ENCODE measurements at regions not wholly inside any gene's neighbourhood (a gene's known extent, or its start where the extent isn't known, plus 50 kb on each side); places are given as distances from the start of the nearest gene placed in this dataset.

DNA sequence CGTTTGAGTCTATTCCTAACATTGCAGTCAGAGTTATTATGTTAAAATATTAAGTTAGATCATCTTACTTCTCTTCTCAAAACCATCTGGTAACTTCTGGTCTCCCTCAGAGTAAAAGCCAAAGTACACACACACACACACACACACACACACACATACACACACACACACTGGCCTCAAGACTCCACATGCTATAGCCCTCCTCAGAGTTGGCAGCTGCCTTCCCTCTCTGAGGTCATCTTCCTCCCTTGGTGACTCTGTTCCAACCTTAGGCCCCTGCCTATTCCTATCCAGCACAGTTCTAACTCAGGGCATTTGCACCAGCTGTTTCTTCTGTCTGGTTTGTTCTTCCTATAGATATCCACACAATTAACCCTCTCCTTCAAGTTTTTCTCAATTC is 272.0 kb upstream of the SESN3 start:
- CTCF ChIA-PET: no interaction called here
- POLR2A ChIA-PET: no interaction called here
- ATAC-seq (no peak), DNase-seq (ENCODE audit: low spot score) (no peak)
- H3K27ac Mint-ChIP-seq: no peak overlapping the region
- TF ChIP-seq, protein P1, sequence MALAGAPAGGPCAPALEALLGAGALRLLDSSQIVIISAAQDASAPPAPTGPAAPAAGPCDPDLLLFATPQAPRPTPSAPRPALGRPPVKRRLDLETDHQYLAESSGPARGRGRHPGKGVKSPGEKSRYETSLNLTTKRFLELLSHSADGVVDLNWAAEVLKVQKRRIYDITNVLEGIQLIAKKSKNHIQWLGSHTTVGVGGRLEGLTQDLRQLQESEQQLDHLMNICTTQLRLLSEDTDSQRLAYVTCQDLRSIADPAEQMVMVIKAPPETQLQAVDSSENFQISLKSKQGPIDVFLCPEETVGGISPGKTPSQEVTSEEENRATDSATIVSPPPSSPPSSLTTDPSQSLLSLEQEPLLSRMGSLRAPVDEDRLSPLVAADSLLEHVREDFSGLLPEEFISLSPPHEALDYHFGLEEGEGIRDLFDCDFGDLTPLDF (CRISPR knock-in tag; IDR thresholded peaks at IDR 0.05): no peak
- TF ChIP-seq ZBTB21 (CRISPR knock-in tag; IDR thresholded peaks at IDR 0.05; ENCODE audit: borderline replicate concordance): no peak
- no peak for TF ChIP-seq ZNF416 (CRISPR knock-in tag; IDR thresholded peaks at IDR 0.05)
- no peak for TF ChIP-seq PRRX2 (CRISPR knock-in tag; IDR thresholded peaks at IDR 0.05)
- TF ChIP-seq, protein P2, sequence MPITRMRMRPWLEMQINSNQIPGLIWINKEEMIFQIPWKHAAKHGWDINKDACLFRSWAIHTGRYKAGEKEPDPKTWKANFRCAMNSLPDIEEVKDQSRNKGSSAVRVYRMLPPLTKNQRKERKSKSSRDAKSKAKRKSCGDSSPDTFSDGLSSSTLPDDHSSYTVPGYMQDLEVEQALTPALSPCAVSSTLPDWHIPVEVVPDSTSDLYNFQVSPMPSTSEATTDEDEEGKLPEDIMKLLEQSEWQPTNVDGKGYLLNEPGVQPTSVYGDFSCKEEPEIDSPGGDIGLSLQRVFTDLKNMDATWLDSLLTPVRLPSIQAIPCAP (CRISPR knock-in tag; IDR thresholded peaks at IDR 0.05): no peak
- no peaks in the 10 kb centered on the region for H3K9me3 Mint-ChIP-seq
- H3K27me3 Mint-ChIP-seq (ENCODE audit: low read depth): no peaks in the 10 kb centered on the region
- H3K4me3 Mint-ChIP-seq: no peak overlapping the region
- H3K4me1 Mint-ChIP-seq: peaks cover 23% of the 10 kb centered on the region
- no peaks in the 10 kb centered on the region for H3K36me3 Mint-ChIP-seq

DNA sequence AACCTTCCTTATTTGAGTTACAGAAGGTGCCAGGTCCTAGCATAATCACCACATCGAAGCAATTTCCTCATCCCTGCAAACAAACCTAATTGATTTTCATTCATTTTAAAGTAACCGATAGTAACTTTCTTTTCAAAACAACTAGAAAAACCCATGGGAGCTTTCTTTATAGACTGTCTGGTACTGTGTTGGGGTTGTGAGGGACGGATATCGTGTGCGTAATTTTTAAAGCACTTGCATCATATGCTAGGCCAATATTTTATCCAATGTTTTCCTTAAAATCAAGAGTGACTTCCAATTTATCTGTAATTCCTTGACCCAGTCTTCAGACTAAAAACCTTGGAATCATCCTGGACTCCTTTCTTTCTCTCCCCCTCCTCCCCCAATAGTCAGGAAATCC is 271.5 kb upstream of the SESN3 start:
- Mint-ChIP-seq H3K4me3 (no peak overlapping the region), H3K36me3 (no peaks in the 10 kb centered on the region), H3K9me3 (no peaks in the 10 kb centered on the region), H3K27me3 (ENCODE audit: low read depth) (no peaks in the 10 kb centered on the region), H3K27ac (no peak overlapping the region), H3K4me1 (peaks cover 23% of the 10 kb centered on the region)
- CTCF ChIA-PET: interaction anchor here (1.2 kb wide), 1 partner anchor 351 kb away, joined by 4 read pairs; no protein-coding TSS in a partner anchor
- TF ChIP-seq, protein P3, sequence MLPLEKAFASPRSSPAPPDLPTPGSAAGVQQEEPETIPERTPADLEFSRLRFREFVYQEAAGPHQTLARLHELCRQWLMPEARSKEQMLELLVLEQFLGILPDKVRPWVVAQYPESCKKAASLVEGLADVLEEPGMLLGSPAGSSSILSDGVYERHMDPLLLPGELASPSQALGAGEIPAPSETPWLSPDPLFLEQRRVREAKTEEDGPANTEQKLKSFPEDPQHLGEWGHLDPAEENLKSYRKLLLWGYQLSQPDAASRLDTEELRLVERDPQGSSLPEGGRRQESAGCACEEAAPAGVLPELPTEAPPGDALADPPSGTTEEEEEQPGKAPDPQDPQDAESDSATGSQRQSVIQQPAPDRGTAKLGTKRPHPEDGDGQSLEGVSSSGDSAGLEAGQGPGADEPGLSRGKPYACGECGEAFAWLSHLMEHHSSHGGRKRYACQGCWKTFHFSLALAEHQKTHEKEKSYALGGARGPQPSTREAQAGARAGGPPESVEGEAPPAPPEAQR (CRISPR knock-in tag; IDR thresholded peaks at IDR 0.05): no peak
- TF ChIP-seq, protein P4, sequence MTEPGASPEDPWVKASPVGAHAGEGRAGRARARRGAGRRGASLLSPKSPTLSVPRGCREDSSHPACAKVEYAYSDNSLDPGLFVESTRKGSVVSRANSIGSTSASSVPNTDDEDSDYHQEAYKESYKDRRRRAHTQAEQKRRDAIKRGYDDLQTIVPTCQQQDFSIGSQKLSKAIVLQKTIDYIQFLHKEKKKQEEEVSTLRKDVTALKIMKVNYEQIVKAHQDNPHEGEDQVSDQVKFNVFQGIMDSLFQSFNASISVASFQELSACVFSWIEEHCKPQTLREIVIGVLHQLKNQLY (CRISPR knock-in tag; IDR thresholded peaks at IDR 0.05): no peak
- TF ChIP-seq, protein P5, sequence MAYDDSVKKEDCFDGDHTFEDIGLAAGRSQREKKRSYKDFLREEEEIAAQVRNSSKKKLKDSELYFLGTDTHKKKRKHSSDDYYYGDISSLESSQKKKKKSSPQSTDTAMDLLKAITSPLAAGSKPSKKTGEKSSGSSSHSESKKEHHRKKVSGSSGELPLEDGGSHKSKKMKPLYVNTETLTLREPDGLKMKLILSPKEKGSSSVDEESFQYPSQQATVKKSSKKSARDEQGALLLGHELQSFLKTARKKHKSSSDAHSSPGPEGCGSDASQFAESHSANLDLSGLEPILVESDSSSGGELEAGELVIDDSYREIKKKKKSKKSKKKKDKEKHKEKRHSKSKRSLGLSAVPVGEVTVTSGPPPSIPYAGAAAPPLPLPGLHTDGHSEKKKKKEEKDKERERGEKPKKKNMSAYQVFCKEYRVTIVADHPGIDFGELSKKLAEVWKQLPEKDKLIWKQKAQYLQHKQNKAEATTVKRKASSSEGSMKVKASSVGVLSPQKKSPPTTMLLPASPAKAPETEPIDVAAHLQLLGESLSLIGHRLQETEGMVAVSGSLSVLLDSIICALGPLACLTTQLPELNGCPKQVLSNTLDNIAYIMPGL (CRISPR knock-in tag; IDR thresholded peaks at IDR 0.05): no peak
- TF ChIP-seq GABPB1 (CRISPR knock-in tag; IDR thresholded peaks at IDR 0.05) (no peak), ZNF138 (CRISPR knock-in tag; conservative IDR thresholded peaks at IDR 0.05) (no peak)
- DNase-seq (ENCODE audit: low spot score) (no peak), ATAC-seq (no peak)
- POLR2A ChIA-PET: no interaction called here

DNA sequence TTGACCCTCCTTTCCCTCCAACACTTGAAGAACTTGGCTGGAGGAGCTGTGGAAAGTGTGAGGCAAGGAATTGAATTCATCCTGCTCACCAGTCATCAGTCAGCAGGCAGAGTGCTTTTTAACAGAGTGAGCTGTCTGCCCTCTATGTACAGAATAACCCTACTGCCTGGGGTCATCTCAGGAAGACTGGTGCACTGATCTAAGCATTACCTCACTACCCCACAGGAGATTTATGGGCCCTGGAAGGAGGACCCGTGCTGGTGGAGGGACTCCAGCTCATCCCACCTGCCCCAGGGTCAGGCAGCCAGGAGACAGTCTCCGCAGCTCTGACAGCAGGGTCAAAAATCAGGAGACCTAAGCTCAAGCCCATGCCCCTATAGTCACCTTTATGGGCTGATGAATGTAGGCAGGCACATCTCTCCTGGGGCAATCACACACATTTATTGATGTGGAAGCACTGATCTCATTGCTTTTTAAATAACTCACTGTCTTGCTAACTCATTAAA is 270.8 kb upstream of the SESN3 start:
- Mint-ChIP-seq H3K36me3 (no peaks in the 10 kb centered on the region), H3K27me3 (ENCODE audit: low read depth) (no peaks in the 10 kb centered on the region), H3K9me3 (no peaks in the 10 kb centered on the region), H3K4me3 (no peak overlapping the region), H3K4me1 (peaks cover 23% of the 10 kb centered on the region), H3K27ac (no peak overlapping the region)
- ATAC-seq (no peak), DNase-seq (ENCODE audit: low spot score) (no peak)
- CTCF ChIA-PET: interaction anchor here (1.2 kb wide), 1 partner anchor 350 kb away, joined by 4 read pairs; no protein-coding TSS in a partner anchor
- POLR2A ChIA-PET: no interaction called here
- TF ChIP-seq ZNF121 (CRISPR knock-in tag; IDR thresholded peaks at IDR 0.05): no peak
- no peak for TF ChIP-seq CREB1 (CRISPR knock-in tag; IDR thresholded peaks at IDR 0.05)
- TF ChIP-seq, protein P6, sequence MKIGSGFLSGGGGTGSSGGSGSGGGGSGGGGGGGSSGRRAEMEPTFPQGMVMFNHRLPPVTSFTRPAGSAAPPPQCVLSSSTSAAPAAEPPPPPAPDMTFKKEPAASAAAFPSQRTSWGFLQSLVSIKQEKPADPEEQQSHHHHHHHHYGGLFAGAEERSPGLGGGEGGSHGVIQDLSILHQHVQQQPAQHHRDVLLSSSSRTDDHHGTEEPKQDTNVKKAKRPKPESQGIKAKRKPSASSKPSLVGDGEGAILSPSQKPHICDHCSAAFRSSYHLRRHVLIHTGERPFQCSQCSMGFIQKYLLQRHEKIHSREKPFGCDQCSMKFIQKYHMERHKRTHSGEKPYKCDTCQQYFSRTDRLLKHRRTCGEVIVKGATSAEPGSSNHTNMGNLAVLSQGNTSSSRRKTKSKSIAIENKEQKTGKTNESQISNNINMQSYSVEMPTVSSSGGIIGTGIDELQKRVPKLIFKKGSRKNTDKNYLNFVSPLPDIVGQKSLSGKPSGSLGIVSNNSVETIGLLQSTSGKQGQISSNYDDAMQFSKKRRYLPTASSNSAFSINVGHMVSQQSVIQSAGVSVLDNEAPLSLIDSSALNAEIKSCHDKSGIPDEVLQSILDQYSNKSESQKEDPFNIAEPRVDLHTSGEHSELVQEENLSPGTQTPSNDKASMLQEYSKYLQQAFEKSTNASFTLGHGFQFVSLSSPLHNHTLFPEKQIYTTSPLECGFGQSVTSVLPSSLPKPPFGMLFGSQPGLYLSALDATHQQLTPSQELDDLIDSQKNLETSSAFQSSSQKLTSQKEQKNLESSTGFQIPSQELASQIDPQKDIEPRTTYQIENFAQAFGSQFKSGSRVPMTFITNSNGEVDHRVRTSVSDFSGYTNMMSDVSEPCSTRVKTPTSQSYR (CRISPR knock-in tag; IDR thresholded peaks at IDR 0.05): no peak
- no peak for TF ChIP-seq SMAD4 (CRISPR knock-in tag; IDR thresholded peaks at IDR 0.05)
- TF ChIP-seq, protein P5 (CRISPR knock-in tag; IDR thresholded peaks at IDR 0.05): no peak
- TF ChIP-seq ZNF671 (CRISPR knock-in tag; IDR thresholded peaks at IDR 0.05): no peak
- TF ChIP-seq MYBL2 (CRISPR knock-in tag; IDR thresholded peaks at IDR 0.05): no peak
- TF ChIP-seq, protein P7, sequence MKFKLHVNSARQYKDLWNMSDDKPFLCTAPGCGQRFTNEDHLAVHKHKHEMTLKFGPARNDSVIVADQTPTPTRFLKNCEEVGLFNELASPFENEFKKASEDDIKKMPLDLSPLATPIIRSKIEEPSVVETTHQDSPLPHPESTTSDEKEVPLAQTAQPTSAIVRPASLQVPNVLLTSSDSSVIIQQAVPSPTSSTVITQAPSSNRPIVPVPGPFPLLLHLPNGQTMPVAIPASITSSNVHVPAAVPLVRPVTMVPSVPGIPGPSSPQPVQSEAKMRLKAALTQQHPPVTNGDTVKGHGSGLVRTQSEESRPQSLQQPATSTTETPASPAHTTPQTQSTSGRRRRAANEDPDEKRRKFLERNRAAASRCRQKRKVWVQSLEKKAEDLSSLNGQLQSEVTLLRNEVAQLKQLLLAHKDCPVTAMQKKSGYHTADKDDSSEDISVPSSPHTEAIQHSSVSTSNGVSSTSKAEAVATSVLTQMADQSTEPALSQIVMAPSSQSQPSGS (CRISPR knock-in tag; IDR thresholded peaks at IDR 0.05; ENCODE audit: borderline replicate concordance, low read depth): no peak
- TF ChIP-seq SMAD3 (CRISPR knock-in tag; IDR thresholded peaks at IDR 0.05; ENCODE audit: borderline replicate concordance): no peak

All from WTC11 (cell line).